Pancreas (tissue), 10 donors: ENCODE measurements at regions not wholly inside any gene's neighbourhood (a gene's known extent, or its start where the extent isn't known, plus 50 kb on each side); places are given as distances from the start of the nearest gene placed in this dataset.
"Not testable (repeated sequence)": the region's sequence is repeated elsewhere in the genome, so short reads cannot be mapped to it uniquely, and the experiment has no call there.

Experiments used
- ATAC-seq, 4 donors: fragments of 200-7000 bp; cut with Tn5 transposase; one replicate each; pipeline versions ENCODE4 v1.8.0 to v1.9.1; 2020; ENCODE audit warnings: mild to moderate bottlenecking in 4 of 4, moderate library complexity in 4 of 4
- DNase-seq, 6 donors: peaks; one replicate each; pipeline ENCODE4 v3.0.0-alpha.2; 2020
- FAIRE-seq: peaks from 2 replicates; lab custom pipeline; 2012; peaks lifted over from hg19 to GRCh38; lab: Jason Lieb, UNC
- H3K27ac ChIP-seq, 4 donors: fragments of 200-600 bp; sonication (generic); 1 replicate in 3 of 4; 2 replicates in 1 of 4; pipeline versions ENCODE4 v1.5.0 to v1.8.0; 2020
- H3K27me3 ChIP-seq, 4 donors: fragments of 200-600 bp; one replicate each; pipeline ENCODE4 v1.8.0; 2021
- H3K36me3 ChIP-seq, 3 donors: fragments of 200-600 bp; sonication (generic) in 1 of 3; one replicate each; pipeline versions ENCODE4 v1.5.0 to v1.8.0; 2020 to 2021
- H3K4me1 ChIP-seq, 3 donors: fragments of 200-600 bp; one replicate each; pipeline ENCODE4 v1.8.0; 2021
- H3K4me3 ChIP-seq, 4 donors: fragments of 200-600 bp; sonication (generic) in 2 of 4; one replicate each; pipeline versions ENCODE4 v1.5.0 to v1.8.0; 2020 to 2021
- H3K9me3 ChIP-seq, 4 donors: fragments of 200-600 bp; one replicate each; pipeline ENCODE4 v1.8.0; 2021
- CTCF ChIP-seq, 4 donors: fragments of 200-600 bp; sonication (generic) in 3 of 4; IDR thresholded peaks; one replicate each; pipeline versions ENCODE4 v1.5.0 to v1.8.0; 2021; ENCODE audit warnings: antibody characterized with exemption in 4 of 4
- WGBS, 2 donors: extraction: QIAGEN DNeasy Blood & Tissue Kit; methylation state at CpG; one replicate each; pipeline ENCODE4 v1.1.7; 2013; 5-methylcytosine and 5-hydroxymethylcytosine counted together
- intact Hi-C, 3 donors: fragments of 100-400 bp; cut with DNase I; formaldehyde crosslinking; loops; one replicate each; pipeline versions ENCODE4 v1.11.1 to v1.14.2; 2022
- donor health status: healthy with polysubstance abuse.
- donor health status: DM: no; HTN: no; CAD: no; lungs with moderate emphysema.
- donor health status: DM: no; HTN: no; CAD: no.
- donor health status: control.
- donor health status: control.
- donor health status: Bipolar disorder and iron deficiency.
- donor health status: DM: yes; HTN: yes; CAD: no.
- donor health status: DM: no; HTN: no; CAD: no.
- donor health status: DM: no; HTN: no; CAD: no.
- donor health status: DM: yes; HTN: yes; CAD: no.

GRCh38 chr9:30348904-30349303 is 2035.5 kb upstream of the ACO1 start:
- H3K4me3 ChIP-seq = no peak overlapping the region
- no peaks in the 10 kb centered on the region for H3K4me1 ChIP-seq
- DNase-seq (peak in 1 of 6 donors; percentile 22), FAIRE-seq (no peak), ATAC-seq (no peak)
- H3K27me3 ChIP-seq = no peaks in the 10 kb centered on the region
- intact Hi-C loops = no loop called here
- no peaks in the 10 kb centered on the region for H3K36me3 ChIP-seq
- 71 to 78% methylated on average over 15 of the region's 15 CpGs for WGBS, 2 donors
- TF ChIP-seq CTCF (IDR thresholded peaks at IDR 0.05) = no peak
- H3K9me3 ChIP-seq = no peaks in the 10 kb centered on the region
- no peak overlapping the region for H3K27ac ChIP-seq

GRCh38 chr9:30349526-30350513 is 2034.6 kb upstream of the ACO1 start:
- Histone ChIP-seq H3K27me3 (no peaks in the 10 kb centered on the region), H3K27ac (no peak overlapping the region), H3K4me1 (no peaks in the 10 kb centered on the region), H3K4me3 (no peak overlapping the region), H3K9me3 (no peaks in the 10 kb centered on the region), H3K36me3 (no peaks in the 10 kb centered on the region)
- ATAC-seq = no peak
- WGBS, 2 donors = 64 to 75% methylated on average over 19 of the region's 19 CpGs
- FAIRE-seq = no peak
- DNase-seq = peak in 1 of 6 donors; percentile 30
- no peak for TF ChIP-seq CTCF (IDR thresholded peaks at IDR 0.05)
- intact Hi-C loops = no loop called here

- no peak overlapping the region for H3K4me3 ChIP-seq
- H3K4me1 ChIP-seq = no peaks in the 10 kb centered on the region
- H3K27me3 ChIP-seq = no peaks in the 10 kb centered on the region
- TF ChIP-seq CTCF (IDR thresholded peaks at IDR 0.05) = no peak
- no peaks in the 10 kb centered on the region for H3K36me3 ChIP-seq
- no peak for DNase-seq
- ATAC-seq = no peak
- H3K27ac ChIP-seq = no peak overlapping the region
- intact Hi-C loops = no loop called here
- H3K9me3 ChIP-seq = no peaks in the 10 kb centered on the region
- WGBS, 2 donors = 53 to 70% methylated on average over 4 of the region's 4 CpGs
- FAIRE-seq = no peak
Measured at GRCh38 chr9:30356221-30356620, 2028.2 kb upstream of the ACO1 start.

GRCh38 chr9:30362373-30362772 is 2022.1 kb upstream of the ACO1 start:
- Histone ChIP-seq H3K4me3 (no peak overlapping the region), H3K36me3 (no peaks in the 10 kb centered on the region), H3K9me3 (no peaks in the 10 kb centered on the region), H3K27me3 (no peaks in the 10 kb centered on the region), H3K4me1 (no peaks in the 10 kb centered on the region), H3K27ac (no peak overlapping the region)
- no peak for TF ChIP-seq CTCF (IDR thresholded peaks at IDR 0.05)
- DNase-seq = no peak
- intact Hi-C loops = loop anchor here in 1 of 3 donors (10.0 kb wide), 1 partner anchor 58 kb away; no protein-coding TSS in a partner anchor
- ATAC-seq = no peak
- FAIRE-seq = no peak

GRCh38 chr9:30366140-30366539 is 2018.3 kb upstream of the ACO1 start:
- not testable (repeated sequence) for FAIRE-seq, H3K9me3 ChIP-seq, ATAC-seq, H3K4me1 ChIP-seq, H3K36me3 ChIP-seq, DNase-seq, H3K27ac ChIP-seq, H3K4me3 ChIP-seq, H3K27me3 ChIP-seq
- intact Hi-C loops = loop anchor here in 1 of 3 donors (10.0 kb wide), 1 partner anchor 61 kb away; no protein-coding TSS in a partner anchor
- 65 to 77% methylated on average over 4 of the region's 4 CpGs for WGBS, 2 donors
